ENCODE measurements at regions not wholly inside any gene's neighbourhood (a gene's known extent, or its start where the extent isn't known, plus 50 kb on each side); places are given as distances from the start of the nearest gene placed in this dataset.

DNA sequence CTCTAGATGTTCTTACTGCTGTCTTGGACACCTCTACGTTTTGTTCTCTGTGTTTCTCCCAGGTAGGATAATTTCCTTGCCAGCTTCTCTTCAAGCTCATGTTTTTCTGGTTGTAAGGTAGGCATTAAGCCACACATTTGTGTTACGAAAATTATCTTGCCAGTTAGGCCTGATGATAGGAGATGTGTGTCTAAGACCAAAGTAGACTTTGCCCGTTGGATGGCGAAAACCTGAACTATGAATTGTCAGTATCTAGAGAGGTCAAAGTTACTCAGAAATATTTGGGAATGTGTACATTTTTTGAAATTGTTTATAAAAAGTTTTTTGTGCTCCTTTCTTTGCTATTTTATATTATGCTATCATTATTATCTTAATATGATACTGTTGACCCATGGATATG is 72.8 kb downstream of the FHIP1A start:
- no peak overlapping the region for H3K9ac ChIP-seq (ENCODE audit: insufficient read depth in 1 of 2, low read depth in 2 of 2, low read length in 2 of 2)
- WGBS (ENCODE audit: insufficient coverage, low coverage, missing lambda C conversion rate): 9% methylated on average over 4 of the region's 4 CpGs
- TF ChIP-seq, protein P1, sequence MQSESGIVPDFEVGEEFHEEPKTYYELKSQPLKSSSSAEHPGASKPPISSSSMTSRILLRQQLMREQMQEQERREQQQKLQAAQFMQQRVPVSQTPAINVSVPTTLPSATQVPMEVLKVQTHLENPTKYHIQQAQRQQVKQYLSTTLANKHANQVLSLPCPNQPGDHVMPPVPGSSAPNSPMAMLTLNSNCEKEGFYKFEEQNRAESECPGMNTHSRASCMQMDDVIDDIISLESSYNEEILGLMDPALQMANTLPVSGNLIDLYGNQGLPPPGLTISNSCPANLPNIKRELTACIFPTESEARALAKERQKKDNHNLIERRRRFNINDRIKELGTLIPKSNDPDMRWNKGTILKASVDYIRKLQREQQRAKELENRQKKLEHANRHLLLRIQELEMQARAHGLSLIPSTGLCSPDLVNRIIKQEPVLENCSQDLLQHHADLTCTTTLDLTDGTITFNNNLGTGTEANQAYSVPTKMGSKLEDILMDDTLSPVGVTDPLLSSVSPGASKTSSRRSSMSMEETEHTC (IDR thresholded peaks at IDR 0.05): no peak
- TF ChIP-seq HMG20B (CRISPR knock-in tag; IDR thresholded peaks at IDR 0.05) (no peak), CHAMP1 (IDR thresholded peaks at IDR 0.05) (no peak), TEAD2 (tag; IDR thresholded peaks at IDR 0.05) (no peak), SAFB (IDR thresholded peaks at IDR 0.05; ENCODE audit: borderline replicate concordance, low read depth, low read length) (no peak), FOXJ3 (CRISPR knock-in tag; IDR thresholded peaks at IDR 0.05) (no peak), DMBX1 (CRISPR knock-in tag; IDR thresholded peaks at IDR 0.05; ENCODE audit: borderline replicate concordance) (no peak), TCF7L2 (IDR thresholded peaks at IDR 0.05; ENCODE audit: low read depth, low read length) (no peak), MED1 (CRISPR knock-in tag; IDR thresholded peaks at IDR 0.05; ENCODE audit: borderline replicate concordance) (no peak), MCM3 (IDR thresholded peaks at IDR 0.05) (no peak), CREB1 (IDR thresholded peaks at IDR 0.05) (no peak), CREB1 (CRISPR knock-in tag; IDR thresholded peaks at IDR 0.05) (no peak), ZBTB2 (IDR thresholded peaks at IDR 0.05) (no peak), TAF1 (IDR thresholded peaks at IDR 0.05; ENCODE audit: control insufficient read depth, extremely low read depth, insufficient read depth, low read length, severe bottlenecking) (no peak), CBFA2T2 (conservative IDR thresholded peaks at IDR 0.05) (no peak), TCFL5 (CRISPR knock-in tag; conservative IDR thresholded peaks at IDR 0.05) (no peak), RBM17 (IDR thresholded peaks at IDR 0.05; ENCODE audit: borderline replicate concordance, low read depth, low read length) (no peak), NFIX (CRISPR knock-in tag; IDR thresholded peaks at IDR 0.05; ENCODE audit: low read depth) (no peak), ZNF134 (CRISPR knock-in tag; conservative IDR thresholded peaks at IDR 0.05) (no peak), TAF7 (tag; IDR thresholded peaks at IDR 0.05) (no peak)

More for the DNA sequence above, 72.8 kb downstream of the FHIP1A start:
- ChIA-PET CTCF (ENCODE audit: low intra/inter-chr PET ratio) (no interaction called here), POLR2A (no interaction called here)
- no peaks in the 10 kb centered on the region for H3K9me3 ChIP-seq (replicated peaks; ENCODE audit: control insufficient read depth, insufficient read depth, low read depth, low read length)
- H4K20me1 ChIP-seq (replicated peaks; ENCODE audit: control insufficient read depth, insufficient read depth, low read length): no peaks in the 10 kb centered on the region
- intact Hi-C loops (cut with micrococcal nuclease) (no loop called here), in situ Hi-C loops (cut with MboI) (no loop called here)
- H3K27me3 ChIP-seq (ENCODE audit: control insufficient read depth in 2 of 2, insufficient read depth in 2 of 2, low read length in 2 of 2): no peaks in the 10 kb centered on the region; a peak in 1 of 5 replicates
- no peaks in the 10 kb centered on the region for H3K9me1 ChIP-seq (ENCODE audit: control insufficient read depth, insufficient read depth, low read length)
- H3K4me2 ChIP-seq (ENCODE audit: insufficient read depth, low read length): no peak overlapping the region
- H3K4me3 ChIP-seq: no peak overlapping the region
- H2AFZ ChIP-seq (ENCODE audit: low read depth, low read length): no peak overlapping the region
- BruUV-seq (replicated peaks): no TSS peak
- no peak overlapping the region for H3K27ac ChIP-seq (ENCODE audit: extremely low read depth, low read depth, low read length)
- no peak for FAIRE-seq
- no peaks in the 10 kb centered on the region for H3K36me3 ChIP-seq (ENCODE audit: control insufficient read depth, insufficient read depth, low read length)
- H3K79me2 ChIP-seq (ENCODE audit: control insufficient read depth, insufficient read depth, low read length): no peaks in the 10 kb centered on the region
- DNase-seq (ENCODE audit: extremely low read depth in 1 of 4, low spot score in 3 of 4): no peak
- ATAC-seq: no peak
- H3K4me1 ChIP-seq (replicated peaks in 1 of 2; ENCODE audit: control insufficient read depth in 2 of 2, insufficient read depth in 2 of 2, low read length in 2 of 2): no peaks in the 10 kb centered on the region
